NCI-H2029 treated with DMSO at 0.1 percent for 48 hours (cell line): ENCODE measurements at regions not wholly inside any gene's neighbourhood (a gene's known extent, or its start where the extent isn't known, plus 50 kb on each side); places are given as distances from the start of the nearest gene placed in this dataset.

Experiments used
- DNase-seq: peaks from one replicate; lab custom pipeline; 2025; lab: John Stamatoyannopoulos, UW

DNA sequence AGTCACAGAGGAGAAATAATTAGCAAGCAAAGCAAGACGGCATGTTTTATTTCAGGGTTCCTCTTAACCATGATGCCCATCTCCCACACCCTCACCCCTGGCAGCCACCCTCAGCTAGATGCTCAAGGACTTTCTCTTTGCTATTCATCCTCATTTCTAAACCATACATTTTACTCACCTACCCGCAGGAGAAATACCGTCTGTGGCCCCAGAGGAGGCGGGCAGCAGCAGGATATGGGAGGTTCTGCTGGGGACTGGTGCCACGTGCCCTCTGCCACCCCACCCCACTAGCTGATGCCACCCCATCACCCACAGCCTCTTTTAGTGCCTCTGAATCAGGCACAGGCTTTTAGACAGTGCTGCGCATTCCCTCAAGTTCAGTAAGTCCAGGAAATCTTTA is 168.7 kb upstream of the ITGB1 start:
- no peak for DNase-seq

GRCh38 chr10:33125522-33126517 is 167.8 kb upstream of the ITGB1 start:
- DNase-seq: no peak

DNA sequence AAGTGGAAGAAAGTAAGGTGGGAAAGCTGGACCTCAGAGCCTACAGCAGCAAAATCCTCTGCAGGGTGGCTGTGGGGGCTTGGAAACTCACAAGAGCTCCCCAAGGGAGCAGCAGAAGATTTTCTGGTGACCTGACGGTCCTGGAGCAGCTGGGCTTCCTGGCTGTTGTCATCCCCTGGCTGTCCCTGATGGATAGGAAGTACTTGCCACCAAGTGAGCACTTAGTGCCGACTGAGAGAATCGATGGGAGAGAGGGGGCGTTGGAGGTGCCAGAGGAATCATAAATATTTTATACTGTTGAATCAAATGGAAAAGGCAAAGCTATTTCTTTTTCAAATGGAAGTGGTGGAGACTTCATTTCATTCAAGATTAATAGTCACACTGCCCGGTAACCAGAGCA is 167.1 kb upstream of the ITGB1 start:
- DNase-seq: no peak

DNA sequence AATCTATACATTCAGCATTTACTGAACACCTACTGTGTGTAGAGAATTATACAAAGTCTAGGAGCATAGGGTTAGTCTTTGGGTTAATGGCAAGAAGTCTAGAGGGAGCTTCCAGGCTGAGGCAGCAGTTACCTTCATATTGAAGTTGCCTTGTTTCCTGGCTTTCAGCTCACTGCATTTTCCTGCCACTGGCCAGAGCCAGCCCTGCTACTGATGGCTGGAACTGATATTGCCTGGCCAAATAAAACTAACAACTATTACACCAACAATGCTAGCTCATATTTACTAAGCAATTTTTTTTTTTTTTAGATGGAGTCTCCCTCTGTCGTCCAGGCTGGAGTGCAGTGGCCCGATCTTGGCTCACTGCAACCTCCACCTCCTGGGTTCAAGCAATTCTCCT is 165.7 kb upstream of the ITGB1 start:
- DNase-seq: no peak

DNA sequence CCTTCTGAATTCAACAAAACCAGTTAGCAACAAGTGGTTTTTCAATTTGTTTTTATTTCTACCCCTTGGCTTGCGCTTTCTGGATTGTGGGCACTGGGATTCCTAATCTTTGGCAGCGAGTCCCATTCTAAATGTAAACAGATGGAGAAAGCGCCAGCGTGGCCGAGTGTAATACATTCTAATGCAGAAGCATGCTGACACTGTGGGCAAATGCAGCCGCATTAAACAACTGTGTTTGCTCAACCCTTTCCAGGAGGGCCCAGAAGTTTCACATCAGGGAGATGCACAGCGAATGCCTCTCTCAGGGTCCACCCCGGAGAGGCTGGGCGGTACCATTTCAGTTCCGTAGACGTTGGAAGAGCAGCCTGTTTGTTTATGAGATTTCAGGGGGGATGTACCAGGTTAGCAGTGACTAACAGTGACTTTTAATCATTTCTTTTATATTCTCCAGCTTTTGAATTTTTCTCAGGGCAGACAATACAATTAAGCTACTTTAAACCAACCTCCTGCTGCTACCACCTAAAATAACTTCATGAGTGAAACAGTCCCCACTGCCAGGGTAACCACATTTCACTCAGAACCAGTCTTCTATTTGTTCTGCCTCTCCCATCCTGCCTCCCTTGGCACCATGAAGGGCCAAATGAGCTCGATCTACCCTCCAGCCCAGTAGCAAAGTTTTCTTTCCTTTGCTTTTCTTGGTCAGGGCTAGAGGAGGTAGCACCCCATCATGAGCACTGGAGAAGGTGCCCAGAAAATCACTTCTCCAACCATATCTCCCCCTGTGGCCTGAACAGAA is 164.2 kb upstream of the ITGB1 start:
- no peak for DNase-seq

DNA sequence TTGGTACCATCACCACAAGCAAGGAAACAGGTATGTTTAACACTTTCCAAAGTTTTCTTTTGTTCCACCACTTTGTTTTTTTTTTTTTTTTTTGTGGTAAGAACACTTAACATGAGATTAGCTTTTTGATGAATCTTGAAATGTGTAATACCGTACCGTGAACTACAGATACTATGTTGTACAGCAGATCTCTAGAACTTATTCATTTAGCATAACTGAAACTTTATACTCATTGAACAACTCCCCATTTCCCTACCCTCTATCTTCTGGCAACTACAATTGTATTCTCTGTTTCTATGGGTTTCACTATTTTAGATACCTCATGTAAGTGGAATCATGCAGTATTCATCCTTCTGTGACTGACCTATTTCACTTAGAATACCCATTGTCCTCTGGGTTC is 162.7 kb upstream of the ITGB1 start:
- DNase-seq: no peak

GRCh38 chr10:33120275-33120674 is 162.2 kb upstream of the ITGB1 start:
- no peak for DNase-seq

- DNase-seq: no peak
Measured at GRCh38 chr10:33117816-33118215, 159.8 kb upstream of the ITGB1 start.

DNA sequence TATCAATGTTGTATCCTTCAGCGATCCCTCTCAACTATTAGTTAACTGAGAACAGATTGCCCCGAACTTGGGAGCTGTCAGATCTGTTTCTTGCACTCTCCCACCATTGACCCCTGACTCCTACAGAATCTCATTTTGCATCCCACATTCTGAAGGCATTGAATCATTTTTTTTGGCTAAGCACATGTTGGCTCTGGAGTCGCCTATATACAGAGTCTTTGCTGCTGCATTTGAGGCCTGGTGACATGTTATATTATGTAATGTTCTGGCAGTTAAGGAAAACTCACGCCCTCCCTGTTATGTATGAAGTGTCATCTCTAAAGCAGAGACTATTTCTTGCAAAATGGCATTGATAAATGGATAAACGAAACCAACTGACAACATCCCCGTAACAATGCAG is 159.2 kb upstream of the ITGB1 start:
- DNase-seq: no peak

GRCh38 chr10:33115738-33116719 is 158.0 kb upstream of the ITGB1 start:
- DNase-seq: no peak

DNA sequence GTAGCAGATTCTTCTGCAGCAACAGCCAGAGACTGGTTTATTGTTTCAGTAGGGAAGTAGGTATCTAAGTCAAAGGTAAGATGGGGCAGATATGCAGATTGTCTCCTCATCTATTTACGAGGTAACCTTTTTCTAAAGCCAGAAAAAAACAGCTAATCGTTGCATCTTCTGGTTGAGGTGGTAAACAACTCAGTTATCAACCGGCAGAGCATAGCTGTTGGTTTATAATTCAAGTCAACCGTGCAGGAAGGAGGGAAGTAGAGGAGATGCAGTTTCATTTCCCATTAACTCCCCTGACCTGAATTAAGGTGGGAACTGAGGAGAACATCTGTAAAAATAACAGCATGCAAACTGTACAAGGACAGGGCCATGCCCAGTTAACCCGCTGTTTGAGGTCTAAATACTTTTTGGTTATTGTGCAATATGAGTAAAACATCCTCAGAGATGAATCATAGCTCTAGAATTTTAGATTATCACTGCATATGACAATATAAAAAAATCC is 156.5 kb upstream of the ITGB1 start:
- no peak for DNase-seq

- DNase-seq: no peak
Measured at GRCh38 chr10:33113466-33113865, 155.4 kb upstream of the ITGB1 start.

DNA sequence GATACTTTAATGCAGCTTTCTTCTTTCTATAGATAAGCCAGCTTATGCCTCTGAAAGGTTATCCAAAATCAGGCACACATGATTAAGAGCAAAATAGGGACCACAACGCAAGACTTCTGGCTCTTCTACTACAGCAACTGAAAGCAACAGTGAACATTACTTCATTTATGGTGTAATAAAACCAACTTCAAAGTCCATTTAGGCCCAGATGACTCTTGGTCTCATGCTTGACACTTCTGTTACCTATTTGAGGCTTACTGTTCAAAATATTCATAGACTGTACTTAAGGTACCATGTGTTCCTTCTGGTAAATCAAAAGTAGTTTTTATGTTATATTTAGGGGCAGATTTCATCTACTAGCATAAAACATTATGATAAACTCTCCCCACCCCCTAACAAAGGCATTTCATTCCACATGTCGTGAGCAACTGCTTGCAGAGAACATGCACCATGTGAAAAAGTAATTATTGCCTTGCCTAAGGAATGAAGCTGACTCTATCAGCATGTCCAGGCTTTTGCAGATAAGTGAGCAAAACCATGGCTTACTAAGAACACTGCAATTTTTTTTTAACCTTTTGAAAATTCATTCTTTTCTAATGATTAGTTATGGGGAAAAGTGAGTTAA is 154.9 kb upstream of the ITGB1 start:
- no peak for DNase-seq

GRCh38 chr10:33111488-33112051 is 153.5 kb upstream of the ITGB1 start:
- DNase-seq: no peak

DNA sequence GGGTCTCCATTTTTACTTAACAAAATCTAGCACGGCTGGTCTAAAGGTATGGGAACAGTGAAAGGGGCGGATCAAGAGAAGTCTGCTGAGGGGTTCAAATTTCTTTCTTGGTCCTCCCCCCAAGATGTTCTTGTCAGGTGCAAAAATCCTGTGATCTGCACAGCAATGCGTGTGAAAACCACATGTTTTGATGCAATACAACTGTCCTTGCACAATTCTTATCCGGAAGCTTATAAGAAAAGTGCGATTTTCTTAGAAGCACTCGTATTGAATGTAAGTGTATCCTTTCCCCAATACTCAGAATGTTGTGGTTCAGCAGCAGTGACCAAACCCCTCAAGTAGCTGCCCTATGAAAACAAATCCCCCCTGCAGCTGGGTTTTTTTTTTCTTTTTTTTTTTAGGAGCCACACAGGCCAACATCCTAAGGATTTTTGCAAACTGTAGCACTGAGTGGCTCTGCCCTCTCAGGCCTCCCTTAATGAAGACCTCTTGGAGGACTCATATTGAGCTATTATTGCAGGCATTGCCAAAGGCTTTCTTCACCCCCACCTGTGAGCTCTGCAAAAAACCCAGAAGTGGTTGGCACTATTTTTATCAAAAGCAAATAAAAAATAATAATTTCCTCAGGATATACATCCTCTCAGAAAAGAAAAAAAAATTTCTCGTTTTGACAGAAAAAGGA is 151.9 kb upstream of the ITGB1 start:
- DNase-seq: no peak

DNA sequence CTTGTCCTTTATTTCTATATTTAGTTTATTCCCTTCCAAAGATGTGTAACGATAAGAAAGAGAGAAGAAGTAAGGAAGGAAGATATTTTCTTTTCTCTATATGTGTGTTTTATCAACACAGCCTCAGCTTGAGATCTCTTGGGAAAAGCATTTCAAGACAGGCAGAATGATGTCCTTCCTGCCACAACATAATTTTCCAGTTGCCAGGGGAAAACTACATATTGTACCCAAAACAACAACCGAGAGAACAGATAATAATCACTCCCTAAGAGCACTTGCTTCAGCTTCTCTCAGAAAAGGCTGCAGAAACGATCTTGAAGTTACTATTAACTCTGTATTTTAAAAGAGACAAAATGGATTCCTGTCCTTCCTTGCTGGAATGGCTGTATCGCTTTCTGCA is 151.4 kb upstream of the ITGB1 start:
- no peak for DNase-seq

DNA sequence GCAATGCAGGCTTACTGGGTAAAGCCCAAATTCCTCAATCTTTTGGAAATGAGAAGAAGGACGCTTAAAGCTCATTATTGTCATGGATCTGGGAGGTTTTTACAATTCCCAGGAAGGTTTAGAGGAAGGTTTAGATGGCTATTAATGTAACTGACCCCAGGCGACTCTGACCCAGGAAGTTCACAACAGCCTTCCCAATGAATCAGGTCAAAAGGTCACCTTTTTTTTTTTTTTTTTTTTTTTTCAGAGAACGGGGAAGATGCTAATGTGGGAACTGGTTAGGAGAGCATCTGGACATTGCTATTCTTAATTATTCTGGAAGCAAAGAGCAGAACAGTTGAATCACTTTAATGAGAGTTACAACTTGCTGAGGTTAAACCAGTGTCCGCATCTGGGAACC is 149.9 kb upstream of the ITGB1 start:
- DNase-seq: no peak

- no peak for DNase-seq
Measured at GRCh38 chr10:33106767-33107166, 148.7 kb upstream of the ITGB1 start.

DNA sequence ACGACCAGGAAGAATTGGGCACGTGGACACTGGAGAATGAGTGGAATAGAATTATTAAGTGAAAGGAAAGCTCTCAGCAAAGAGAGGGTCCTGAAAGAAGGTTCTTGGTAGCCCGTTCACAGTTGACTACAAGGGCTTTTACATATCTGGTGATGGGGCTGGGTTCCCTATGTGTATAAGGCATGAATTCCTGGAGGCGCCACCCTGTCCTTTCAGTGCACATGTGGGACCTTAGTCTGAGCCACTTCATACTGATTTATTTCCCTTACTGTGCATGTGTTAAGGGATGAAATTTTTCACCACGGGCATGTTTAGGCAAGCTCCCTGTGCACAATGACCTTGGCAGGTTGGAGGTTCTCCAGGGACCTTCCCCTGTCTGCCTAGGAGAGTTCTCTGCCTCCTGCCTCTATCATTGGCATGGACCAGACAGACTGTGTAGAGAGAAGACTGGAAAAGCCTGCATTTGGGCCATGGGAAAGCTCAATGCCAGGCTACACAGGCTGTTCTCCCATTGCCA is 145.9 kb upstream of the ITGB1 start:
- no peak for DNase-seq

DNA sequence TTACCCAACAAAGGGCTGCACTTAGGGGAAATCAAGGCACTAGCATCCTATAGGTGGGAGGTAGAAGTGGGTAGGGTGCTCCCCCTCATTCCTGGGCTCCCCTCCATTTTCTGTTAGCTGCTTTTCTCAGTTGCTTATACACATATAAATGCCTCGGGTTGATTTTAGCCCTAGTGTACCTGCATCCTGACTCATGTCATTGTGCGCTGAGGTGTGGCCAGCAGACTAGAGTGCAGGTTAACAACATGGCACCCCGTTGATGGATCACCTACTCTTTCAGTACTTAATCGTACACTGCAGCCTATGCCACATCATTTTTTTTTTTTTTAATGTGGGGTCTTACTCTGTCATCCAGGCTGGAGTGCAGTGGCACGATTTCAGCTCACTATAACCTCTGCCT is 144.0 kb upstream of the ITGB1 start:
- no peak for DNase-seq
